Smooth muscle cell (in vitro differentiated cells): ENCODE measurements at regions not wholly inside any gene's neighbourhood (a gene's known extent, or its start where the extent isn't known, plus 50 kb on each side); places are given as distances from the start of the nearest gene placed in this dataset.

Experiments
- DNase-seq: peaks from one replicate; lab custom pipeline; 2025; ENCODE audit not compliant: unreplicated experiment; lab: John Stamatoyannopoulos, UW
- H2AFZ ChIP-seq: fragments of 200-600 bp; sonication (generic); 2 replicates; pipeline ENCODE4 v1.6.0; 2016; ENCODE audit warnings: antibody characterized with exemption, low read depth, mild to moderate bottlenecking
- H3F3A ChIP-seq: fragments of 200-600 bp; sonication (generic); 2 replicates; pipeline ENCODE4 v1.6.0; 2017; ENCODE audit warnings: antibody characterized with exemption, low read depth
- H3K27ac ChIP-seq: fragments of 200-600 bp; sonication (generic); 2 replicates; pipeline ENCODE4 v1.5.1; 2016; ENCODE audit warnings: low read depth, mild to moderate bottlenecking
- H3K27me3 ChIP-seq: fragments of 200-600 bp; sonication (generic); 2 replicates; pipeline ENCODE4 v1.6.1; 2016; ENCODE audit warnings: low read depth, mild to moderate bottlenecking
- H3K36me3 ChIP-seq: fragments of 200-600 bp; sonication (generic); 2 replicates; pipeline ENCODE4 v1.5.1; 2016; ENCODE audit warnings: low read depth
- H3K4me1 ChIP-seq: fragments of 200-600 bp; sonication (generic); 2 replicates; pipeline ENCODE4 v1.5.1; 2016; ENCODE audit warnings: low read depth
- H3K4me2 ChIP-seq: fragments of 200-600 bp; sonication (generic); 2 replicates; pipeline ENCODE4 v1.6.0; 2016; ENCODE audit warnings: mild to moderate bottlenecking
- H3K4me3 ChIP-seq: fragments of 200-600 bp; sonication (generic); 2 replicates; pipeline ENCODE4 v1.5.1; 2016; ENCODE audit warnings: mild to moderate bottlenecking
- H3K79me2 ChIP-seq: fragments of 200-600 bp; sonication (generic); 2 replicates; pipeline ENCODE4 v1.6.0; 2016; ENCODE audit warnings: low read depth, mild to moderate bottlenecking
- H3K9ac ChIP-seq: fragments of 200-600 bp; sonication (generic); 2 replicates; pipeline ENCODE4 v1.6.0; 2016; ENCODE audit warnings: low read depth
- H3K9me3 ChIP-seq: fragments of 200-600 bp; sonication (generic); replicated peaks from 2 replicates; pipeline ENCODE4 v1.5.1; 2016; ENCODE audit warnings: low read depth
- H4K20me1 ChIP-seq: fragments of 200-600 bp; sonication (generic); 2 replicates; pipeline ENCODE4 v1.6.0; 2016; ENCODE audit warnings: low read depth
- WGBS: methylation state at CpG from one replicate; pipeline ENCODE4 v1.1.7; 2016; ENCODE audit warnings: low lambda C conversion rate; 5-methylcytosine and 5-hydroxymethylcytosine counted together
- TF ChIP-seq, protein P1 (sequence below): fragments of 200-600 bp; sonication (generic); IDR thresholded peaks from 2 replicates; pipeline ENCODE4 v1.5.1; 2017; ENCODE audit warnings: borderline replicate concordance, mild to moderate bottlenecking, antibody characterized with exemption; ENCODE audit not compliant: insufficient read depth, poor library complexity, severe bottlenecking

DNA sequence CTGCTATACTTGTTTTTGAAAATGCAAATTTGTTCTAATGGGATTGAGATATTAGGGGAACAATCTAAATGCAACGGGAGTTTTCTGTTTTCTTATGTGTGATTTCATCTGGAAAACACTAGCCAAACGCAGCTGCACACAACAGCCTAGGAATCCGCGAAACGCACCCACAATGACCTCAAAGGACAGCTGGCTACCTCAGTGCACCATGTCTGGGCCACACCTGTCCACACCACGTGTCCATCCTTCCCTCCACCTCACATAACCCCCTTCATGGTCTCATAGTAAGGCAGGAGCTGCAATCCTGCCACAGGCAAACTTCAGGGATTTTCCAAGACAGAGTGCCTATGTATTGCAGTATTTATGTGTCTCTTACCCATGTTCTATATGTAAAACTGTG, 382.5 kb upstream of the PRKCQ start:
- H2AFZ ChIP-seq: no peak overlapping the region
- no peaks in the 10 kb centered on the region for H3K9me3 ChIP-seq
- peaks cover 14% of the 10 kb centered on the region for H3K27me3 ChIP-seq
- no peak overlapping the region for H3K4me3 ChIP-seq
- no peak for DNase-seq
- H3K27ac ChIP-seq: no peak overlapping the region
- no peak overlapping the region for H3K9ac ChIP-seq
- no peaks in the 10 kb centered on the region for H3K4me1 ChIP-seq
- WGBS: 81% methylated on average over 6 of the region's 6 CpGs
- H4K20me1 ChIP-seq: no peaks in the 10 kb centered on the region
- H3F3A ChIP-seq: no peaks in the 10 kb centered on the region
- H3K79me2 ChIP-seq: no peaks in the 10 kb centered on the region
- H3K4me2 ChIP-seq: no peak overlapping the region
- TF ChIP-seq, protein P1, sequence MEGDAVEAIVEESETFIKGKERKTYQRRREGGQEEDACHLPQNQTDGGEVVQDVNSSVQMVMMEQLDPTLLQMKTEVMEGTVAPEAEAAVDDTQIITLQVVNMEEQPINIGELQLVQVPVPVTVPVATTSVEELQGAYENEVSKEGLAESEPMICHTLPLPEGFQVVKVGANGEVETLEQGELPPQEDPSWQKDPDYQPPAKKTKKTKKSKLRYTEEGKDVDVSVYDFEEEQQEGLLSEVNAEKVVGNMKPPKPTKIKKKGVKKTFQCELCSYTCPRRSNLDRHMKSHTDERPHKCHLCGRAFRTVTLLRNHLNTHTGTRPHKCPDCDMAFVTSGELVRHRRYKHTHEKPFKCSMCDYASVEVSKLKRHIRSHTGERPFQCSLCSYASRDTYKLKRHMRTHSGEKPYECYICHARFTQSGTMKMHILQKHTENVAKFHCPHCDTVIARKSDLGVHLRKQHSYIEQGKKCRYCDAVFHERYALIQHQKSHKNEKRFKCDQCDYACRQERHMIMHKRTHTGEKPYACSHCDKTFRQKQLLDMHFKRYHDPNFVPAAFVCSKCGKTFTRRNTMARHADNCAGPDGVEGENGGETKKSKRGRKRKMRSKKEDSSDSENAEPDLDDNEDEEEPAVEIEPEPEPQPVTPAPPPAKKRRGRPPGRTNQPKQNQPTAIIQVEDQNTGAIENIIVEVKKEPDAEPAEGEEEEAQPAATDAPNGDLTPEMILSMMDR: no peak
- no peaks in the 10 kb centered on the region for H3K36me3 ChIP-seq

DNA sequence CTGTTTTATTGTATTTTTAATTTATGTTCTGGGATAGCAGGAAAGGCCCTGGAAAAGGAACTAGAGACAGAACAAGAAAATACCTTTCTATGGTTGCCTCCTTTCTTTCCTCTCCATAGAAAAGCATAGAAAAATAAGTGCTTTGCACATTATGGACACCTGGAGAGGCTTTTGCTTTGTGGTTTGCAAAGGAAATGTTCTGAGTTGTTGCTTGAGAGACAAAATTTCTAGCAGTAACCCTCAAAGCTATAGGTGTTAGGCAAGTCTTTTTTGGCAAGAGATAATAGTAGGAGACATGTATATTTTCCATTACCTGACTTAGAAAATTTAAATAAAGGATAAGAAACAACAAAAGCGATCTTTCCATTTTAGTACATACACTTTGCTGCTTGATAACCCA, 378.6 kb upstream of the PRKCQ start:
- Histone ChIP-seq H3K4me1 (no peaks in the 10 kb centered on the region), H2AFZ (no peak overlapping the region), H3K79me2 (no peaks in the 10 kb centered on the region), H3K4me3 (no peak overlapping the region), H3K36me3 (no peaks in the 10 kb centered on the region), H3K27me3 (peaks cover 9% of the 10 kb centered on the region), H4K20me1 (no peaks in the 10 kb centered on the region), H3K9ac (no peak overlapping the region), H3K9me3 (no peaks in the 10 kb centered on the region), H3F3A (no peaks in the 10 kb centered on the region), H3K27ac (no peak overlapping the region), H3K4me2 (no peak overlapping the region)
- no peak for DNase-seq
- WGBS: 90% methylated on average over 1 of the region's 1 CpG
- TF ChIP-seq, protein P1: no peak

DNA sequence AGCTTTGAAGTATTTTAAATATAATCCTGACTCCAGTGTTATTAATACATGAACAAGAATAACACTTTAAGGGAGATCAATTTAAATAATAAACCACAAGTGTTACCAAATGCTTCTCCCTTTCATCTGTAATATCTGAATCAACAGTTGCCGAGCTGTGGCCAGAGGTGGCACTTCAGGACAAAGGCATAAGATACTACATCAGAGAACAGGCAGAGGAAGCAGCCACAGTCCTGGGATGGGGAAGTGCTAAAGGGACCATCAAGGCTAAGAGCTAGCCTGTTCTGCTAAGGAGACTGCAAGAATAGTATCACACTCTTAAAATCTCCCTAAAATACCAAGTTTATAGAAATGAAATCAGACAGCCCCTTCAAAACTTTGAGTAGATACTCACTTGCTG, 378.2 kb upstream of the PRKCQ start:
- H3K9me3 ChIP-seq: no peaks in the 10 kb centered on the region
- H2AFZ ChIP-seq: no peak overlapping the region
- 42% methylated on average over 1 of the region's 1 CpG for WGBS
- no peaks in the 10 kb centered on the region for H3K4me1 ChIP-seq
- no peak overlapping the region for H3K27ac ChIP-seq
- H3K27me3 ChIP-seq: peaks cover 9% of the 10 kb centered on the region
- TF ChIP-seq, protein P1: no peak
- H3K4me3 ChIP-seq: no peak overlapping the region
- no peak for DNase-seq
- H4K20me1 ChIP-seq: no peaks in the 10 kb centered on the region
- no peaks in the 10 kb centered on the region for H3K36me3 ChIP-seq
- no peak overlapping the region for H3K4me2 ChIP-seq
- no peaks in the 10 kb centered on the region for H3F3A ChIP-seq
- H3K9ac ChIP-seq: no peak overlapping the region
- H3K79me2 ChIP-seq: no peaks in the 10 kb centered on the region

DNA sequence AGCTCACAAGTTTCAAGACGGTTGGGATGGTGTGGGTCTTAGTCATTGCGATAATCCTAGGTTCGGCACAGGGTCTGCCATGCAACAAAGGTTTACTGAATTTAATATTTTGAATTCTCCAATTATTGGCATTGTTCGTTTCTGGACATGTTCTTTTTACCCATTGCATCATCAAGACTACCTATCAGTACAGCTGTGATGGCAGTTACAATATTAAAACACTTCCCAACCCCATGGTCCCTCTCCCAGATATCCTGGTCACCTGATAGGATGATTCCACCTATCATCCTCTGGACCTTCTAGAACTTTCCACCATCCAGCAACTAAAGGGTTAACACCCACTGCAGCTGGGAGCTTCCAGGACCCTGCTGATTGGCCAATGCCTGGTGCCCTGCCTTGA, 377.8 kb upstream of the PRKCQ start:
- 81% methylated on average over 4 of the region's 4 CpGs for WGBS
- H3K9me3 ChIP-seq: no peaks in the 10 kb centered on the region
- no peak overlapping the region for H3K27ac ChIP-seq
- H3F3A ChIP-seq: no peaks in the 10 kb centered on the region
- no peak overlapping the region for H3K4me2 ChIP-seq
- no peak overlapping the region for H3K4me3 ChIP-seq
- TF ChIP-seq, protein P1: no peak
- H3K27me3 ChIP-seq: peaks cover 9% of the 10 kb centered on the region
- DNase-seq: no peak
- H3K4me1 ChIP-seq: no peaks in the 10 kb centered on the region
- no peak overlapping the region for H2AFZ ChIP-seq
- no peak overlapping the region for H3K9ac ChIP-seq
- H3K79me2 ChIP-seq: no peaks in the 10 kb centered on the region
- no peaks in the 10 kb centered on the region for H4K20me1 ChIP-seq
- H3K36me3 ChIP-seq: no peaks in the 10 kb centered on the region
